ENCODE measurements at regions not wholly inside any gene's neighbourhood (a gene's known extent, or its start where the extent isn't known, plus 50 kb on each side); places are given as distances from the start of the nearest gene placed in this dataset.
"Not testable (repeated sequence)": the region's sequence is repeated elsewhere in the genome, so short reads cannot be mapped to it uniquely, and the experiment has no call there.

DNA sequence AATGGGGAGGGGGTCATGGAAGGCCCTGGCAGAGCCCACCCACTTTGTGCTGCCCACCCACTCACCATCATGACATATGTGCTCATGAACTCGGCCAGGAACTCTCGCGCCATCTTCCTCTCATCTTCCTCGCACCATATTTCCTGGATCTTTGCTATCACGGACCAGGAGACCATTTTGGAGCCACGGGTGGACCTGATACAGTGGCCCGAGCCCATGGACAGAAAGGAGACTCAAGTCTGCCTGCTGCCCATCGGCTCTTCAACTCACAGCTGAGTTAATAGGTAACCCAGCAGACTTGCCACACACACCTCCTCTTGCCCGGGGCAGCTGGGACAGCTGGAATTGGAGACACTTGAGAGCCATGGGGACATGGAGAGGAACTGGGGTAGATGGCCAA is 1958.3 kb downstream of the FOXD4L5 start:
- not testable (repeated sequence) for H3K9me3 ChIP-seq (ENCODE audit: control insufficient read depth, insufficient read depth, low read length); H3F3A ChIP-seq (ENCODE audit: control insufficient read depth, insufficient read depth); H3K79me2 ChIP-seq (ENCODE audit: control insufficient read depth, low read length); H3K27me3 ChIP-seq (ENCODE audit: control insufficient read depth, low read length); H3K4me3 ChIP-seq (ENCODE audit: low read length); H3K4me2 ChIP-seq (ENCODE audit: low read length); H3K36me3 ChIP-seq (ENCODE audit: control insufficient read depth, low read length); H3K27ac ChIP-seq (ENCODE audit: low read depth, low read length); H4K20me1 ChIP-seq (ENCODE audit: control insufficient read depth, insufficient read depth, low read depth, low read length); H3K9me2 ChIP-seq (replicated peaks; ENCODE audit: control insufficient read depth, low read length); H3K4me1 ChIP-seq (ENCODE audit: control insufficient read depth, low read length)

DNA sequence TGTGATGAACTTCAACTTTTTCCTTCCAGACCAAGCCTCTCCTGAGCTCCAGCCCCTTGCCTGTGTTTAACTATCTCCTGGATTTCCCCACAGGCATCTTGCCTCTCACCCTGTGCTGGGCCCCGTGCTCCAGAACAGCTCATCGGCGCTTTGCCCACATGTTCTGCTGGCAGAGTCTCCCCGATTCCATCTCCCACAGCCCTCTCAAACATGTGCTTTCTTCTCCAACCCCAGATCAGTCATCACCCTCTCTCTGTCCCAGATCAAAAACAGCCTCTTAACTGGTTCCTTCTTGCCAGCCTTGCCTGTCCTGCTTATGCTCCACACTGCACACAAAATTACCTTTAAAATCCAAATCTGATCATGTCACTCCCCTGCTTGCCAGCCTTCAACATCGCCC is 1959.3 kb downstream of the FOXD4L5 start:
- H3K9me2 ChIP-seq (replicated peaks; ENCODE audit: control insufficient read depth, low read length); H4K20me1 ChIP-seq (ENCODE audit: control insufficient read depth, insufficient read depth, low read depth, low read length); H3K27me3 ChIP-seq (ENCODE audit: control insufficient read depth, low read length); H3K79me2 ChIP-seq (ENCODE audit: control insufficient read depth, low read length); H3K36me3 ChIP-seq (ENCODE audit: control insufficient read depth, low read length); H3F3A ChIP-seq (ENCODE audit: control insufficient read depth, insufficient read depth); H3K9me3 ChIP-seq (ENCODE audit: control insufficient read depth, insufficient read depth, low read length); H3K4me1 ChIP-seq (ENCODE audit: control insufficient read depth, low read length); H3K27ac ChIP-seq (ENCODE audit: low read depth, low read length); H3K4me2 ChIP-seq (ENCODE audit: low read length); H3K4me3 ChIP-seq (ENCODE audit: low read length): not testable (repeated sequence)

DNA sequence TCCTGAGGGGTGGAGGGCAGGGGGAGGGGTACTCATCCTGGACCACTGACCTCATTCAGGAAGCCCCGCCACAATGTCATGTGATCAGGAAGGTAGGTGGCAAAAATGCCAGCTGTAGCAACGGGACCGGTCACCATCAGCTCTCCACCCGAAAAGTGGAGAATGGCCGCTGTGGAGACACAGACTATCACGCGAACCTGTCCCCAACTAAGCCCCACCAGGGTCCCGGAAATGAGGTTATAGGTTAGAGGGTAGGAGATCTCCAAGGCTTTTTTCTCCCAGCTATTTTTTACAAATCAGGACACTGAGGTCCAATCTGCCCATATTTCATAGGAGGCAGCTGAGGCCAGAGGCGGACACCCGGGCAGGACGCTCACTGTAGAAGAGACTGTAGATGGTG is 1966.9 kb downstream of the FOXD4L5 start:
- H3K36me3 ChIP-seq (ENCODE audit: control insufficient read depth, low read length): not testable (repeated sequence)

DNA sequence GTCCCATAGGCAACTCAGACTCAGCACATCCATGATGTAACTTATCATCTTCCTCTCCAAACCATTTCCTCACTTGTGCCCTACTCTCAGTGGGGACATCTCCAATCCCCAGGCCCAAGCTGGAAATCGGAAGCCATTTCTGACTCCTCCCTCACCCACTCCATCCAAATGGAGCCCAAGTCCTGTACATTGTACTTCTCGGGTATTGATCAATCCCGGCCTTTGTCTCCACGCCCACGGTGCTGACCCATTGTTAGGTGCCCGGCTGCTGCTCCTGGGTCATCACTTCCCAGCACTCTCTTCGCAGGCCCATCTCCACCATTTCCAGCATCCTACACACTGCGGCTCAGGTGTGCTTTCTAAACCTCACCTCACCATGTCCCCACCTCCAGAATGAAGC is 1969.6 kb downstream of the FOXD4L5 start:
- not testable (repeated sequence) for H3K27me3 ChIP-seq (ENCODE audit: control insufficient read depth, low read length); H3F3A ChIP-seq (ENCODE audit: control insufficient read depth, insufficient read depth); H3K36me3 ChIP-seq (ENCODE audit: control insufficient read depth, low read length); H3K4me1 ChIP-seq (ENCODE audit: control insufficient read depth, low read length); H3K9me3 ChIP-seq (ENCODE audit: control insufficient read depth, insufficient read depth, low read length); H3K9me2 ChIP-seq (replicated peaks; ENCODE audit: control insufficient read depth, low read length); H4K20me1 ChIP-seq (ENCODE audit: control insufficient read depth, insufficient read depth, low read depth, low read length); H3K27ac ChIP-seq (ENCODE audit: low read depth, low read length); H3K4me2 ChIP-seq (ENCODE audit: low read length); H3K4me3 ChIP-seq (ENCODE audit: low read length); H3K79me2 ChIP-seq (ENCODE audit: control insufficient read depth, low read length)

More for the DNA sequence above, 1966.9 kb downstream of the FOXD4L5 start:
- not testable (repeated sequence) for H4K20me1 ChIP-seq (ENCODE audit: control insufficient read depth, insufficient read depth, low read depth, low read length); H3K9me3 ChIP-seq (ENCODE audit: control insufficient read depth, insufficient read depth, low read length); H3K4me1 ChIP-seq (ENCODE audit: control insufficient read depth, low read length); H3K4me3 ChIP-seq (ENCODE audit: low read length); H3K27ac ChIP-seq (ENCODE audit: low read depth, low read length); H3K27me3 ChIP-seq (ENCODE audit: control insufficient read depth, low read length); H3K79me2 ChIP-seq (ENCODE audit: control insufficient read depth, low read length); H3K4me2 ChIP-seq (ENCODE audit: low read length); H3F3A ChIP-seq (ENCODE audit: control insufficient read depth, insufficient read depth); H3K9me2 ChIP-seq (replicated peaks; ENCODE audit: control insufficient read depth, low read length)

DNA sequence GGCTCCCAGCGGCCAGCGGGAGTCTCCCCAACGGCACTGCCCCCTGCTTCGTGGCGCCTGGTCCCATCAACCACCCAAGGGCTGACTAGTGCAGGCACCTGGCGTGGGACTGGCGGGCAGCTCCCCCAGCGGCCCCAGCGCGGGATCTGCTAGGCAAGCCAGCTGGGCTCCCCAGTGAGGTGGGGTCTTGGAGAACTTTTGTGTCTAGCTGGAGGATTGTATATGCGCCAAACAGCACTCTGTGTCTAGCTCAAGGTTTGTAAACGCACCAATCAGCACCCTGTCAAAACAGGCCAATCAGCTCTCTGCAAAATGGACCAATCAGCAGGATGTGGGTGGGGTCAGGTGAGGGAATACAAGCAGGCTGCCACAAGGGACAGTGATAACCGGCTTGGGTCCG is 1988.2 kb downstream of the FOXD4L5 start:
- H3K4me1 ChIP-seq (ENCODE audit: control insufficient read depth, low read length); H3K9me2 ChIP-seq (replicated peaks; ENCODE audit: control insufficient read depth, low read length); H3K79me2 ChIP-seq (ENCODE audit: control insufficient read depth, low read length); H3K27ac ChIP-seq (ENCODE audit: low read depth, low read length); H3K27me3 ChIP-seq (ENCODE audit: control insufficient read depth, low read length); H3K4me3 ChIP-seq (ENCODE audit: low read length); H3K4me2 ChIP-seq (ENCODE audit: low read length); H3F3A ChIP-seq (ENCODE audit: control insufficient read depth, insufficient read depth); H3K36me3 ChIP-seq (ENCODE audit: control insufficient read depth, low read length); H3K9me3 ChIP-seq (ENCODE audit: control insufficient read depth, insufficient read depth, low read length); H4K20me1 ChIP-seq (ENCODE audit: control insufficient read depth, insufficient read depth, low read depth, low read length): not testable (repeated sequence)

DNA sequence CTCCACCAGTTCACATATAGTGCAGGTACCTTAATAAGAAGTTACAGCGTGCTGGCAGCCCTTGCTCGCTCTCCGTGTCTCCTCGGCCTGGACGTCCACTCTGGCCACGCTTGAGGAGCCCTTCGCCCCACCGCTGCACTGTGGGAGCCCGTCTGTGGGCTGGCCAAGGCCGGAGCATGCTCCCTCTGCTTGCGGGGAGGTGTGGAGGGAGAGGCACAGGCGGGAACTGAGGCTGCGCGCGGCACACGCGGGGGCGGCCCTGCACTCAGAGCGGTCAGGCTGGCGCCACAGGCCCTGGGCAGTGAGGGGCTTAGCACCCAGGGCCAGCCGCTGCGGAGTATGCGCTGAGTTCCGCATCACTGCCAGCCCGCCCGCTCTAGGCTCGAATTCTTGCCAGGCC is 1988.6 kb downstream of the FOXD4L5 start:
- H3K4me1 ChIP-seq (ENCODE audit: control insufficient read depth, low read length); H3K27me3 ChIP-seq (ENCODE audit: control insufficient read depth, low read length); H4K20me1 ChIP-seq (ENCODE audit: control insufficient read depth, insufficient read depth, low read depth, low read length); H3K4me2 ChIP-seq (ENCODE audit: low read length); H3K27ac ChIP-seq (ENCODE audit: low read depth, low read length); H3F3A ChIP-seq (ENCODE audit: control insufficient read depth, insufficient read depth); H3K36me3 ChIP-seq (ENCODE audit: control insufficient read depth, low read length); H3K9me3 ChIP-seq (ENCODE audit: control insufficient read depth, insufficient read depth, low read length); H3K9me2 ChIP-seq (replicated peaks; ENCODE audit: control insufficient read depth, low read length); H3K4me3 ChIP-seq (ENCODE audit: low read length); H3K79me2 ChIP-seq (ENCODE audit: control insufficient read depth, low read length): not testable (repeated sequence)

DNA sequence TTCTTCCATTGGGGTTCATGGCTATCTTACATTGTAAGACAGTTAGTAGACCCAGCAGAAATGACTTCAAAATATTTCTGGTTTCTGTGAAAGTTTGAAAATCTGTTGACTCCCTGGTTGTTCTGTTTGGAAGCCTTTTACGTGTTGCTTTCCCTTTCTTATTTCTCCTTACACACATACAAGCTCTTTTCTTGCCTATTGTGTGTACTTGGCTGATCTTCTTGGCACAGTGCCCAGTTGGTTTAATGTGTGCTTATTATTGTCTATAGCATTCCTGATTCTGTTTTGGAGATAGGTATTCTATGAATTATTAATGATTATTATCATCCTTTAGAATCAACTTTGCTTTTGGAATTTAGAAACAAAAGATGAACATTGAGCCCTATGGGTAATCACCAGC is 1995.0 kb downstream of the FOXD4L5 start:
- not testable (repeated sequence) for H3K27ac ChIP-seq (ENCODE audit: low read depth, low read length); H3K9me3 ChIP-seq (ENCODE audit: control insufficient read depth, insufficient read depth, low read length); H3K36me3 ChIP-seq (ENCODE audit: control insufficient read depth, low read length); H3K27me3 ChIP-seq (ENCODE audit: control insufficient read depth, low read length); H4K20me1 ChIP-seq (ENCODE audit: control insufficient read depth, insufficient read depth, low read depth, low read length); H3K9me2 ChIP-seq (replicated peaks; ENCODE audit: control insufficient read depth, low read length); H3K4me1 ChIP-seq (ENCODE audit: control insufficient read depth, low read length); H3F3A ChIP-seq (ENCODE audit: control insufficient read depth, insufficient read depth); H3K79me2 ChIP-seq (ENCODE audit: control insufficient read depth, low read length); H3K4me3 ChIP-seq (ENCODE audit: low read length); H3K4me2 ChIP-seq (ENCODE audit: low read length)

Measured in DOHH2 (cell line).